Forelimb muscle (tissue), 1 donor: ENCODE measurements at regions not wholly inside any gene's neighbourhood (a gene's known extent, or its start where the extent isn't known, plus 50 kb on each side); places are given as distances from the start of the nearest gene placed in this dataset.

Source experiments
- DNase-seq: peaks from one replicate; pipeline ENCODE4 v3.0.0-alpha.2; 2013; ENCODE audit warnings: low read depth

- DNase-seq = no peak
Measured at GRCh38 chr15:70473581-70474370, 289.6 kb downstream of the UACA start.

GRCh38 chr15:70471517-70471916, 291.8 kb downstream of the UACA start:
- no peak for DNase-seq

- no peak for DNase-seq
Measured at GRCh38 chr15:70470556-70471191, 292.7 kb downstream of the UACA start.

GRCh38 chr15:70469651-70470555, 293.5 kb downstream of the UACA start:
- no peak for DNase-seq

- no peak for DNase-seq
Measured at GRCh38 chr15:70469182-70469581, 294.2 kb downstream of the UACA start.

GRCh38 chr15:70466895-70467529, 296.3 kb downstream of the UACA start:
- no peak for DNase-seq

- no peak for DNase-seq
Measured at GRCh38 chr15:70466305-70466704, 297.1 kb downstream of the UACA start.

- DNase-seq = no peak
Measured at GRCh38 chr15:70465812-70466211, 297.5 kb downstream of the UACA start.

- no peak for DNase-seq
Measured at GRCh38 chr15:70463453-70463834, 299.9 kb downstream of the UACA start.

GRCh38 chr15:70461992-70462391, 301.4 kb downstream of the UACA start:
- no peak for DNase-seq

- DNase-seq = no peak
Measured at GRCh38 chr15:70461017-70461416, 302.3 kb downstream of the UACA start.

GRCh38 chr15:70459312-70459711, 304.0 kb downstream of the UACA start:
- no peak for DNase-seq

GRCh38 chr15:70453766-70454165, 309.6 kb downstream of the UACA start:
- no peak for DNase-seq

- no peak for DNase-seq
Measured at GRCh38 chr15:70453238-70453637, 310.1 kb downstream of the UACA start.

GRCh38 chr15:70451821-70452653, 311.3 kb downstream of the UACA start:
- no peak for DNase-seq

GRCh38 chr15:70450142-70450443, 313.3 kb downstream of the UACA start:
- no peak for DNase-seq

- no peak for DNase-seq
Measured at GRCh38 chr15:70449311-70450141, 313.8 kb downstream of the UACA start.

GRCh38 chr15:70447928-70448698, 315.2 kb downstream of the UACA start:
- no peak for DNase-seq

- DNase-seq = no peak
Measured at GRCh38 chr15:70447521-70447920, 315.8 kb downstream of the UACA start.

GRCh38 chr15:70447081-70447480, 316.3 kb downstream of the UACA start:
- no peak for DNase-seq
